KMS-11 (cell line): ENCODE measurements at regions not wholly inside any gene's neighbourhood (a gene's known extent, or its start where the extent isn't known, plus 50 kb on each side); places are given as distances from the start of the nearest gene placed in this dataset.

Experiments used
- H2AFZ ChIP-seq: fragments of 200-600 bp; sonication (generic); 2 replicates; pipeline ENCODE4 v1.6.1; 2016; ENCODE audit warnings: antibody characterized with exemption, mixed run types, low read depth
- H3K27ac ChIP-seq: fragments of 200-600 bp; sonication (generic); 2 replicates; pipeline ENCODE4 v1.6.1; 2016; ENCODE audit warnings: mild to moderate bottlenecking, mixed run types
- H3K27me3 ChIP-seq: fragments of 200-600 bp; sonication (generic); 2 replicates; pipeline ENCODE4 v1.6.1; 2017; ENCODE audit warnings: mild to moderate bottlenecking, low read depth, mixed run types, moderate library complexity; ENCODE audit not compliant: insufficient read depth
- H3K36me3 ChIP-seq: fragments of 200-600 bp; sonication (generic); 2 replicates; pipeline ENCODE4 v1.6.1; 2017; ENCODE audit warnings: mild to moderate bottlenecking, mixed run types; ENCODE audit not compliant: insufficient read depth
- H3K4me1 ChIP-seq: fragments of 200-600 bp; sonication (generic); 2 replicates; pipeline ENCODE4 v1.6.1; 2016; ENCODE audit warnings: mild to moderate bottlenecking, low read depth, mixed run types; ENCODE audit not compliant: poor library complexity, severe bottlenecking
- H3K4me2 ChIP-seq: fragments of 200-600 bp; sonication (generic); 2 replicates; pipeline ENCODE4 v1.7.0; 2016; ENCODE audit warnings: mild to moderate bottlenecking, mixed run types
- H3K4me3 ChIP-seq: fragments of 200-600 bp; sonication (generic); IDR thresholded peaks from 2 replicates; pipeline ENCODE4 v1.6.1; 2017; ENCODE audit warnings: low read depth, low read length, mixed read lengths; ENCODE audit not compliant: insufficient read depth
- H3K79me2 ChIP-seq: fragments of 200-600 bp; sonication (generic); 2 replicates; pipeline ENCODE4 v1.6.1; 2016; ENCODE audit warnings: low read depth, mixed run types; ENCODE audit not compliant: insufficient read depth
- H3K9ac ChIP-seq: fragments of 200-600 bp; sonication (generic); 2 replicates; pipeline ENCODE4 v1.6.1; 2016; ENCODE audit warnings: mild to moderate bottlenecking, mixed run types
- H4K20me1 ChIP-seq: fragments of 200-600 bp; sonication (generic); 2 replicates; pipeline ENCODE4 v1.6.1; 2016; ENCODE audit warnings: mild to moderate bottlenecking, mixed run types; ENCODE audit not compliant: insufficient read depth
- CTCF ChIP-seq: fragments of 200-600 bp; sonication (generic); conservative IDR thresholded peaks from 2 replicates; pipeline ENCODE4 v1.6.1; 2017; ENCODE audit warnings: low read depth, mild to moderate bottlenecking, antibody characterized with exemption, low read length, moderate library complexity, mixed read lengths

GRCh38 chr12:17665839-17666238, 424.2 kb downstream of the RERGL start:
- Histone ChIP-seq H3K27ac (no peak overlapping the region), H3K79me2 (no peaks in the 10 kb centered on the region), H3K4me2 (no peak overlapping the region), H3K4me3 (no peak overlapping the region), H3K4me1 (no peaks in the 10 kb centered on the region), H4K20me1 (no peaks in the 10 kb centered on the region), H2AFZ (no peak overlapping the region), H3K36me3 (no peaks in the 10 kb centered on the region), H3K9ac (no peak overlapping the region), H3K27me3 (no peaks in the 10 kb centered on the region)
- TF ChIP-seq CTCF, result no peak

GRCh38 chr12:17661250-17661649, 428.7 kb downstream of the RERGL start:
- no peak overlapping the region for H2AFZ ChIP-seq
- no peaks in the 10 kb centered on the region for H3K27me3 ChIP-seq
- H3K4me2 ChIP-seq, result no peak overlapping the region
- H3K79me2 ChIP-seq, result no peaks in the 10 kb centered on the region
- TF ChIP-seq CTCF, result no peak
- no peaks in the 10 kb centered on the region for H3K36me3 ChIP-seq
- H3K4me1 ChIP-seq, result no peaks in the 10 kb centered on the region
- no peak overlapping the region for H3K9ac ChIP-seq
- no peak overlapping the region for H3K27ac ChIP-seq
- H3K4me3 ChIP-seq, result no peak overlapping the region
- no peaks in the 10 kb centered on the region for H4K20me1 ChIP-seq

GRCh38 chr12:17652436-17652835, 437.6 kb downstream of the RERGL start:
- H3K9ac ChIP-seq, result no peak overlapping the region

GRCh38 chr12:17642340-17642650, 447.7 kb downstream of the RERGL start:
- peaks cover 8% of the 10 kb centered on the region for H3K4me1 ChIP-seq
- H3K36me3 ChIP-seq, result no peaks in the 10 kb centered on the region
- no peaks in the 10 kb centered on the region for H4K20me1 ChIP-seq
- no peak overlapping the region for H3K27ac ChIP-seq
- H3K79me2 ChIP-seq, result no peaks in the 10 kb centered on the region
- no peak overlapping the region for H3K9ac ChIP-seq
- no peaks in the 10 kb centered on the region for H3K27me3 ChIP-seq
- no peak; the same call in 1 of the 2 replicates for TF ChIP-seq CTCF
- no peak overlapping the region for H3K4me3 ChIP-seq
- H3K4me2 ChIP-seq, result peak overlapping the region; percentile 46; the same call in 1 of the 2 replicates
- H2AFZ ChIP-seq, result peak overlapping the region; percentile 71; the same call in 1 of the 2 replicates

More at GRCh38 chr12:17652436-17652835, 437.6 kb downstream of the RERGL start:
- Histone ChIP-seq H3K79me2 (no peaks in the 10 kb centered on the region), H2AFZ (no peak overlapping the region), H4K20me1 (no peaks in the 10 kb centered on the region), H3K4me3 (no peak overlapping the region), H3K4me1 (no peaks in the 10 kb centered on the region), H3K27me3 (no peaks in the 10 kb centered on the region), H3K36me3 (no peaks in the 10 kb centered on the region), H3K27ac (no peak overlapping the region), H3K4me2 (no peak overlapping the region)
- TF ChIP-seq CTCF, result no peak
